HAP-1 (cell line): ENCODE measurements at regions not wholly inside any gene's neighbourhood (a gene's known extent, or its start where the extent isn't known, plus 50 kb on each side); places are given as distances from the start of the nearest gene placed in this dataset.
"Not testable (repeated sequence)": the region's sequence is repeated elsewhere in the genome, so short reads cannot be mapped to it uniquely, and the experiment has no call there.

Experiments used
- DNase-seq, 2 experiments: peaks; one replicate each; pipeline ENCODE4 v3.0.0-alpha.2; 2016 to 2020; ENCODE audit warnings: low spot score in 2 of 2
- H3K27me3 ChIP-seq: fragments of 250-450 bp; sonication (Bioruptor Pico); 2 replicates; pipeline ENCODE4 v1.5.1; 2020; ENCODE audit warnings: low read depth, mild to moderate bottlenecking, moderate library complexity
- H3K36me3 ChIP-seq: fragments of 250-450 bp; sonication (Bioruptor Pico); replicated peaks from 2 replicates; pipeline ENCODE4 v1.5.1; 2020; ENCODE audit warnings: mild to moderate bottlenecking
- H3K4me1 ChIP-seq: fragments of 250-450 bp; sonication (Bioruptor Pico); 2 replicates; pipeline ENCODE4 v1.5.1; 2020; ENCODE audit warnings: mild to moderate bottlenecking
- H3K4me3 ChIP-seq: fragments of 250-450 bp; sonication (Bioruptor Pico); 2 replicates; pipeline ENCODE4 v1.5.1; 2020; ENCODE audit warnings: mild to moderate bottlenecking, moderate library complexity
- H3K9me3 ChIP-seq: fragments of 250-450 bp; sonication (Bioruptor Pico); 2 replicates; pipeline ENCODE4 v1.5.1; 2020; ENCODE audit warnings: mild to moderate bottlenecking, moderate library complexity
- in situ Hi-C: fragments of 300-500 bp; cut with MboI; formaldehyde crosslinking; loops from 3 replicates; pipeline ENCODE4 v1.14.3; 2020; ENCODE audit warnings: low sequenced_read_pairs, inconsistent platforms, mixed read lengths

DNA sequence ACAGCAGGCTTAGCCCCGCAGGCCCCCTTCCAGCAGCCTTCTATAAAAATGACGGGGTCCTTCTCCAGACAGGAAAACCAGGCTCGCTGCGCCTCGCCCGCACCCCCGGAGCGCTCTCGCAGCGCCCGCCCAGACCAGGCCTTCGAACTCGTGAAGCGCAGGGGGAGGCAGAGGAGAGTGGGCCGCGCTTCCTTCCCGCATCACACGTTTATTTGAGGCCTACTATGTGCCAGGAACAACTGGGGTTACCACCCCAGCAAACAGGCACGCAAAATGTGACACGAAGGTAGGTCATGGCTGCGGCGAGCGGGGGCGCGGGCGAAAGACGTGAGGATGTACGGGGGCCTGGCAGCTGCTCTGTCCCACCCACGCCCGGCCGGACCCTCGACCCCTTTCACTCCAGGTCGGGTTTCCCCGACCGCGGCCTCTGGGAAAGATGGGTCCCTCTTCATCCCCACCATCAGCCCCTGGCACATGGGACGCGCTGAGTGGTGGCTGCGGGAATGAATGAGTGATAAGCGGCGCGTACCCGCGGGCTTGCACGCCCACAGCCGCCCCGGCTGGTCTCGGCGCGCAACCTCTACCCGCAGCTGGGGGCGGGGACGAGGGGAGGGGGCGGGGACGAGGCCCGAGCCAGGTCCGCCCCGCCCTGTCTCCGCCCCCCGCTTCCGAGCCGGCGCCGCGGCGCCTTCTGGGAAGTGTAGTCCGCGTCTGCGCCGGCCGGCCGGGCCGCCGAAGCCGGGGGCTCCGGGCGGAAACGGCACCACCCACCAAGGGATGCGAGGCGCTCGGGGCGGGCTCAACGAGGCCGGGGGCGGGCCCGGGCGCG, 59.1 kb downstream of the ZNF467 start:
- Histone ChIP-seq H3K4me1 (peaks cover 6% of the 10 kb centered on the region; the same call in 1 of the 2 replicates), H3K9me3 (peaks cover 14% of the 10 kb centered on the region), H3K36me3 (no peaks in the 10 kb centered on the region), H3K27me3 (no peaks in the 10 kb centered on the region), H3K4me3 (peak overlapping the region; percentile 38)
- in situ Hi-C loops: no loop called here
- DNase-seq: peak; percentile 86 to 95

GRCh38 chr7:149713731-149714068, 59.7 kb downstream of the ZNF467 start:
- Histone ChIP-seq H3K36me3 (no peaks in the 10 kb centered on the region), H3K4me1 (peaks cover 6% of the 10 kb centered on the region; the same call in 1 of the 2 replicates), H3K4me3 (no peak overlapping the region), H3K9me3 (peaks cover 14% of the 10 kb centered on the region), H3K27me3 (no peaks in the 10 kb centered on the region)
- no peak for DNase-seq
- in situ Hi-C loops: no loop called here

DNA sequence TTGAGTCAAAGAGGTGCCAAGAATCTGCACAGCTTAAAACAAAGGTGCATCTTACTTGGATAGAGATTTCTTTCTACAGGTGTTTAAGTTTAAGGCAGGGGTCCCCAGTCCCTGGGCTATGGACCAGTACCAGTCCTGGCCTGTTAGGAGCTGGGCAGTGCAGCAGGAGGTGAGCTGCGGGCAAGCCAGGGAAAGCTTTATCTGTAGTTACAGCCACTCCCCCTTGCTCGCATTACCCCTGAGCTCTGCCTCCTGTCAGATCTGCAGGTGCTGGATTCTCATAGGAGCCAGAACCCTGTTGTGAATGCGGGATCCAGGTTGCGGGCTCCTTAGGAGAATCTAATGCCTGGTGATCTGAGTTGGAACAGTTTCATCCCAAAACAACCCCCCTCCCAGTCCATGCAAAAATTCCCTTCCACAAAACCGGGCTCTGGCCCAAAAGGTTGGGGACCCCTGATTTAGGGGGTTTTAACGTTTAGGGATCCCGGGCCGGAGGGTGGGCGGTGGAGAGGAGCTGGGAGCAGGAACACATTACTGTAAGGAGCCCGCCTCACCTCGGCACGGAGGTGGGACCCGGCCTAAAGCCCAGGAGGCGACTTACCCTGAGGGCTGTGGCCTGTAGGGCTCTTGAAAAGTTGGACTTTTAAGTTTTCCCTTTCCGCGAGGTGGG, 60.2 kb downstream of the ZNF467 start:
- in situ Hi-C loops: no loop called here
- peaks cover 14% of the 10 kb centered on the region for H3K9me3 ChIP-seq
- DNase-seq: no peak
- H3K4me3 ChIP-seq: no peak overlapping the region
- H3K4me1 ChIP-seq: peaks cover 6% of the 10 kb centered on the region; the same call in 1 of the 2 replicates
- H3K27me3 ChIP-seq: no peaks in the 10 kb centered on the region
- H3K36me3 ChIP-seq: no peaks in the 10 kb centered on the region

DNA sequence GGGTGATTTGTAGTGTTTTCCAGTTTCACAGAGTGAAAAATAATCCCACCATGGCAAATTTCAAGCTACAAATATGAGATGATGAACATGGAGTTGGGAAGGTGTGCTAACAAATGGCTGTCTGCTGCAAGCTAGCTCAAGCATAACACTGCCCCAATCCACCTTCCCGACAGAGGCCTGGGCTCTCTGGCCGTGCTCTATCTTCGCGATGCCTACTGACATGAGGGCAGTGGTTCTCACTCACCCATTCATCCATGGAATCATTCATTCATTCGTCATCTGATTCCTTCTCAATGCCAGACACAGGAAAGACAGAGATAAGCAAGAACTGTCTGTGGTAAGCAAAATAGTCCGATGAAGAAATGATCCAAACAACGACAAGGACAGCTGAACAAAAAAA, 65.4 kb downstream of the ZNF467 start:
- no peaks in the 10 kb centered on the region for H3K36me3 ChIP-seq
- H3K27me3 ChIP-seq: no peaks in the 10 kb centered on the region
- H3K4me1 ChIP-seq: no peaks in the 10 kb centered on the region
- in situ Hi-C loops: no loop called here
- H3K4me3 ChIP-seq: no peak overlapping the region
- peaks cover 14% of the 10 kb centered on the region for H3K9me3 ChIP-seq
- DNase-seq: no peak

DNA sequence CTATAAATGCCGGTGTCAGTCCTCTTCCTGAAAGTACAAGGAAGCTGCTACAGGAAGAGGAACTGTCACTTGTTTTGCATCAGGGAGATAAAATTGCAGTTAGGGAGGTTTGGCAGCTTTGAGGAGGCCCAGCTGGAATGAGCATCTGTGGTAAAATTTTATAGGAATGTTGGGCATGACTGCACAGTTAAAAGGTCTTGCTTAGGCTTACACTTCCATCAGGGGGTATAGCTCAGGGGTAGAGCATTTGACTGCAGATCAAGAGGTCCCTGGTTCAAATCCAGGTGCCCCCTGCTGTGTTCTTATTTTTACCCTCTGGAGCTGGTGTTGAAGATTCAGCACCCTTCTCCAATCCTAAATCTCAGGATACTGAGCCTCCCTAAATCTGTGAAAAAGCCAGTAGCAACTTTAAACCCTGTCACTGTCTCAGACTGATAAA, 65.9 kb downstream of the ZNF467 start:
- DNase-seq: no peak
- no peaks in the 10 kb centered on the region for H3K4me1 ChIP-seq
- in situ Hi-C loops: no loop called here
- H3K9me3 ChIP-seq: peaks cover 14% of the 10 kb centered on the region
- H3K27me3 ChIP-seq: no peaks in the 10 kb centered on the region
- H3K4me3 ChIP-seq: no peak overlapping the region
- no peaks in the 10 kb centered on the region for H3K36me3 ChIP-seq

GRCh38 chr7:149706398-149706797, 67.0 kb downstream of the ZNF467 start:
- H3K4me3 ChIP-seq: no peak overlapping the region
- in situ Hi-C loops: no loop called here

GRCh38 chr7:149704507-149704906, 68.9 kb downstream of the ZNF467 start:
- H3K4me1 ChIP-seq: no peaks in the 10 kb centered on the region
- in situ Hi-C loops: no loop called here
- H3K4me3 ChIP-seq: no peak overlapping the region
- no peak for DNase-seq
- no peaks in the 10 kb centered on the region for H3K27me3 ChIP-seq
- no peaks in the 10 kb centered on the region for H3K36me3 ChIP-seq
- 0 out of 2 replicates have a peak, but pooled peaks cover 6% of the 10 kb centered on the region for H3K9me3 ChIP-seq

More at GRCh38 chr7:149706398-149706797, 67.0 kb downstream of the ZNF467 start:
- H3K9me3 ChIP-seq: peaks cover 11% of the 10 kb centered on the region
- no peaks in the 10 kb centered on the region for H3K4me1 ChIP-seq
- DNase-seq: no peak
- H3K36me3 ChIP-seq: no peaks in the 10 kb centered on the region
- no peaks in the 10 kb centered on the region for H3K27me3 ChIP-seq

DNA sequence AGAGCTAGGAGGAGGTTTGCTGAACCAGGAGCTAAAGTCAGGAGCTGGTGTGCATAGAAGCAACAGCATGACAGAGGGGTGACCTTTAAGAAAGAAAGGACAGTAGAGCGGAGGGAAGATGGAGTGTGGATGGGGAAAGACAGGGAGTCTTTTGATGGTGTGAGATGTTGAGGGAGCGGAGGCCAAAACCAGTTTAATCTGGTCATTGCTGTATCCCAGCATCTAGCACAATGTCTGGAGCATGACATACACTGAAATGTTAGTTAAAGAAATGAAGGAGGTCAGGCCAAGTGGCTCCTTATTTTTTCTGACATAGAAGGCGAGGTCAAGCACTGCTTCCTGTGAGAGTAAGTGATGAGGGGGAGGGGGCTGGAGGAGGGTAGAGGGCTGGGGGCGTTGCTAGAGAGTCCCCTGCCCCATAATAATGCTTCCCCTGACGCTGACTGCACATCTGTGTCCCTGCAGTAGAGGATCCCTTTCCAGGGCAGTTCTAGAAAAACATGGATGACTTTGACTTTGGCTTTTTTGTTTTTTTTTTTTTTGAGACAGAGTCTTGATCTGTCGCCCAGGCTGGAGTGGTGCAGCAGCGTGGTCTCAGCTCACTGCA, 70.2 kb downstream of the ZNF467 start:
- Histone ChIP-seq H3K9me3 (peaks cover 6% of the 10 kb centered on the region; the same call in 1 of the 2 replicates), H3K27me3 (no peaks in the 10 kb centered on the region), H3K4me1 (no peaks in the 10 kb centered on the region), H3K4me3 (no peak overlapping the region), H3K36me3 (no peaks in the 10 kb centered on the region)
- in situ Hi-C loops: no loop called here
- DNase-seq: no peak

GRCh38 chr7:149701495-149702240, 71.7 kb downstream of the ZNF467 start:
- no peaks in the 10 kb centered on the region for H3K4me1 ChIP-seq
- H3K9me3 ChIP-seq: peaks cover 11% of the 10 kb centered on the region
- H3K4me3 ChIP-seq: no peak overlapping the region
- H3K27me3 ChIP-seq: no peaks in the 10 kb centered on the region
- in situ Hi-C loops: no loop called here
- H3K36me3 ChIP-seq: no peaks in the 10 kb centered on the region
- DNase-seq: no peak

- H3K9me3 ChIP-seq: peaks cover 11% of the 10 kb centered on the region
- H3K4me3 ChIP-seq, H3K27me3 ChIP-seq, in situ Hi-C loops, H3K4me1 ChIP-seq, DNase-seq, H3K36me3 ChIP-seq: not testable (repeated sequence)
Observed at GRCh38 chr7:149697767-149698166, 75.6 kb downstream of the ZNF467 start.

DNA sequence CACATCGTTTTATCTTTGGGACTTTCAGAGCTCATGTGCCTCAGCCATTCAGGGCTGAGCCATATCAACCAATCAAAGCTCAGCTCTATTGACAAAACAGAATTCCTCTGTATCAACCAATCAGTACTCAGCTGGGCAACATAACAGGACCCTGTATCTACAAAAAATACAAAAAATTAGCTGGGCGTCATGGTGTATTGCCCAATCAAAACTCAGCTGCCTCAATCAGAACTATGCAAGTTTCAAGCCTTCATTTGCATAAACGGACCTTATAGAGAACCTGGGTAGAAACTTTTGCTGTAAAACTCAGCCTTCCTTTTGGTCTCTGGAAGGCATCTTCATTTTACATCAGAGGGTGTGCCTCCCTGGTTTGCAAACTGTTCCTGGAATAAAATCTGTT, 77.1 kb downstream of the ZNF467 start:
- Histone ChIP-seq H3K4me1 (no peaks in the 10 kb centered on the region), H3K9me3 (peaks cover 9% of the 10 kb centered on the region), H3K36me3 (no peaks in the 10 kb centered on the region), H3K27me3 (no peaks in the 10 kb centered on the region), H3K4me3 (no peak overlapping the region)
- DNase-seq: no peak
- in situ Hi-C loops: no loop called here

GRCh38 chr7:149692557-149692982, 80.8 kb downstream of the ZNF467 start:
- in situ Hi-C loops: no loop called here
- H3K36me3 ChIP-seq: no peaks in the 10 kb centered on the region
- H3K27me3 ChIP-seq: no peaks in the 10 kb centered on the region
- no peaks in the 10 kb centered on the region for H3K4me1 ChIP-seq
- DNase-seq: no peak
- peaks cover 5% of the 10 kb centered on the region for H3K9me3 ChIP-seq
- H3K4me3 ChIP-seq: no peak overlapping the region

DNA sequence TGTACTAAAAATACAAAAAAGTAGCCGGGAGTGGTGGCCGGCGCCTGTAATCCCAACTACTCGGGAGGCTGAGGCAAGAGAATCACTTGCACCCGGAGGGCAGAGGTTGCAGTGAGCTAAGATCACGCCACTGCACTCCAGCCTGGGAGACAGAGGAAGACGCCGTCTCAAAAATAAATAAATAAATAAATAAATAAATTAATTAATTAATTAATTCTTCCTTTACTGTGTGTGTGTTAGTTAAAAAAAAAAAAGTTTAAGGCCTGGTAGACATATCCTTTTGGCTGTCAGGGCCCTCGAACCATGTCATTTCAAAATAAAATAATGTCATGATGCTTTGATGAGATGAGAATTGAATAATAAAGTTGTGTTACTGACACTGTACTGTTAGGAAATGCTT, 81.3 kb downstream of the ZNF467 start:
- Histone ChIP-seq H3K4me3 (no peak overlapping the region), H3K9me3 (peaks cover 1% of the 10 kb centered on the region), H3K36me3 (no peaks in the 10 kb centered on the region), H3K27me3 (no peaks in the 10 kb centered on the region), H3K4me1 (no peaks in the 10 kb centered on the region)
- in situ Hi-C loops: no loop called here
- no peak for DNase-seq
